Transverse colon (tissue), 3 donors: ENCODE measurements at regions not wholly inside any gene's neighbourhood (a gene's known extent, or its start where the extent isn't known, plus 50 kb on each side); places are given as distances from the start of the nearest gene placed in this dataset.

Source experiments
- POLR2A ChIP-seq: fragments of 450-650 bp; IDR thresholded peaks from one replicate; pipeline ENCODE4 v1.6.1; 2016; ENCODE audit warnings: antibody characterized with exemption, mild to moderate bottlenecking, moderate library complexity
- TF ChIP-seq, protein P1 (sequence below), 5 experiments: fragments of 200-600 bp in 3 of 5; fragments of 450-650 bp in 2 of 5; sonication (generic) in 3 of 5; IDR thresholded peaks; 1 replicate in 2 of 5; 2 replicates in 3 of 5; pipeline ENCODE4 v1.5.1; 2016 to 2017; ENCODE audit warnings: antibody characterized with exemption in 5 of 5, inconsistent platforms in 3 of 5, mild to moderate bottlenecking in 2 of 5, moderate library complexity in 1 of 5

DNA sequence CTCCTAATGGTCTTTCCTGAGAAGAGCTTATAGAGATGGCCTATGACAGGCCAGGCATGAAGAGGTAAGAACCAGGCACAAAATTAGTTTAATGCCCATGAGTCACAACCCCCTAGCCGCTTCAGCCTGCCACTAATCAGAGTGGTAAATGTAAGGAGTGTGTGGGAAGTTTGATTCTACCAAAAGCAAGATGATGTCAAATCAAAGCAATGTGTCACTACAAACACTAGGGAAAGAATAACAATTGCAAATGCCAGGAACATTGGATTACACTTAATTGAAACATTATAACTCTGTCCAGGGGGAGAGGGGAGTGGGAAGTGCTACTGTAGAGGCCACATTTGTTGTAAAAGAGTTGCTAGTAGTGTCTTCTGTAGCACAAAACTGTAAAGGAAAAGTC, 596.6 kb upstream of the AGTR1 start:
- TF ChIP-seq, protein P1, sequence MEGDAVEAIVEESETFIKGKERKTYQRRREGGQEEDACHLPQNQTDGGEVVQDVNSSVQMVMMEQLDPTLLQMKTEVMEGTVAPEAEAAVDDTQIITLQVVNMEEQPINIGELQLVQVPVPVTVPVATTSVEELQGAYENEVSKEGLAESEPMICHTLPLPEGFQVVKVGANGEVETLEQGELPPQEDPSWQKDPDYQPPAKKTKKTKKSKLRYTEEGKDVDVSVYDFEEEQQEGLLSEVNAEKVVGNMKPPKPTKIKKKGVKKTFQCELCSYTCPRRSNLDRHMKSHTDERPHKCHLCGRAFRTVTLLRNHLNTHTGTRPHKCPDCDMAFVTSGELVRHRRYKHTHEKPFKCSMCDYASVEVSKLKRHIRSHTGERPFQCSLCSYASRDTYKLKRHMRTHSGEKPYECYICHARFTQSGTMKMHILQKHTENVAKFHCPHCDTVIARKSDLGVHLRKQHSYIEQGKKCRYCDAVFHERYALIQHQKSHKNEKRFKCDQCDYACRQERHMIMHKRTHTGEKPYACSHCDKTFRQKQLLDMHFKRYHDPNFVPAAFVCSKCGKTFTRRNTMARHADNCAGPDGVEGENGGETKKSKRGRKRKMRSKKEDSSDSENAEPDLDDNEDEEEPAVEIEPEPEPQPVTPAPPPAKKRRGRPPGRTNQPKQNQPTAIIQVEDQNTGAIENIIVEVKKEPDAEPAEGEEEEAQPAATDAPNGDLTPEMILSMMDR (IDR thresholded peaks at IDR 0.05) = no peak
- TF ChIP-seq POLR2A = no peak
